Esophagus muscularis mucosa (tissue), 4 donors: ENCODE measurements at regions not wholly inside any gene's neighbourhood (a gene's known extent, or its start where the extent isn't known, plus 50 kb on each side); places are given as distances from the start of the nearest gene placed in this dataset.
A peak's percentile ranks its signal among the peaks of the same experiment; 100 is the strongest.

Experiments
- DNase-seq: peaks from one replicate; pipeline ENCODE4 v3.0.0-alpha.2; 2017; ENCODE audit errors: extremely low spot score
- H3K27ac ChIP-seq, 4 donors: fragments of 200-600 bp; sonication (generic); replicated peaks in 1 of 4; 1 replicate in 3 of 4; 2 replicates in 1 of 4; pipeline ENCODE4 v1.5.1; 2016 to 2019; ENCODE audit warnings: mild to moderate bottlenecking in 1 of 4
- H3K27me3 ChIP-seq, 4 donors: fragments of 200-600 bp; sonication (generic); one replicate each; pipeline versions ENCODE4 v1.5.1 to v1.6.0; 2016 to 2019
- H3K36me3 ChIP-seq, 4 donors: fragments of 200-600 bp; sonication (generic); one replicate each; pipeline ENCODE4 v1.5.1; 2016 to 2019
- H3K4me1 ChIP-seq, 4 donors: fragments of 200-600 bp; sonication (generic); one replicate each; pipeline ENCODE4 v1.5.1; 2016 to 2019
- H3K4me3 ChIP-seq, 4 donors: fragments of 200-600 bp; sonication (generic); 1 replicate in 2 of 4; 2 replicates in 2 of 4; pipeline ENCODE4 v1.5.1; 2016 to 2019; ENCODE audit warnings: mild to moderate bottlenecking in 4 of 4, moderate library complexity in 1 of 4
- H3K9me3 ChIP-seq, 4 donors: fragments of 200-600 bp; sonication (generic); 1 replicate in 3 of 4; 2 replicates in 1 of 4; pipeline ENCODE4 v1.5.1; 2016 to 2019
- EP300 ChIP-seq: sonication (generic); formaldehyde crosslinking; IDR thresholded peaks from one replicate; pipeline ENCODE4 v1.6.1; 2017; ENCODE audit warnings: antibody characterized with exemption
- POLR2A ChIP-seq: fragments of 450-650 bp; IDR thresholded peaks from one replicate; pipeline ENCODE4 v1.6.1; 2017; ENCODE audit warnings: antibody characterized with exemption, moderate library complexity, mild to moderate bottlenecking, low read depth
- POLR2AphosphoS5 ChIP-seq, 2 donors: sonication (generic); formaldehyde crosslinking; IDR thresholded peaks; one replicate each; pipeline ENCODE4 v1.6.1; 2017; ENCODE audit warnings: antibody characterized with exemption in 2 of 2
- WGBS: methylation state at CpG from one replicate; pipeline ENCODE4 v1.1.5; 2018; 5-methylcytosine and 5-hydroxymethylcytosine counted together
- intact Hi-C: fragments of 100-400 bp; cut with DNase I; formaldehyde crosslinking; loops from one replicate; pipeline ENCODE4 v1.15.1; 2023
- TF ChIP-seq, protein P1 (sequence below), 3 experiments: fragments of 200-600 bp in 2 of 3; fragments of 450-650 bp in 1 of 3; sonication (generic) in 2 of 3; IDR thresholded peaks; one replicate each; pipeline ENCODE4 v1.5.1; 2017 to 2019; ENCODE audit warnings: antibody characterized with exemption in 3 of 3, mild to moderate bottlenecking in 2 of 3, moderate library complexity in 1 of 3

DNA sequence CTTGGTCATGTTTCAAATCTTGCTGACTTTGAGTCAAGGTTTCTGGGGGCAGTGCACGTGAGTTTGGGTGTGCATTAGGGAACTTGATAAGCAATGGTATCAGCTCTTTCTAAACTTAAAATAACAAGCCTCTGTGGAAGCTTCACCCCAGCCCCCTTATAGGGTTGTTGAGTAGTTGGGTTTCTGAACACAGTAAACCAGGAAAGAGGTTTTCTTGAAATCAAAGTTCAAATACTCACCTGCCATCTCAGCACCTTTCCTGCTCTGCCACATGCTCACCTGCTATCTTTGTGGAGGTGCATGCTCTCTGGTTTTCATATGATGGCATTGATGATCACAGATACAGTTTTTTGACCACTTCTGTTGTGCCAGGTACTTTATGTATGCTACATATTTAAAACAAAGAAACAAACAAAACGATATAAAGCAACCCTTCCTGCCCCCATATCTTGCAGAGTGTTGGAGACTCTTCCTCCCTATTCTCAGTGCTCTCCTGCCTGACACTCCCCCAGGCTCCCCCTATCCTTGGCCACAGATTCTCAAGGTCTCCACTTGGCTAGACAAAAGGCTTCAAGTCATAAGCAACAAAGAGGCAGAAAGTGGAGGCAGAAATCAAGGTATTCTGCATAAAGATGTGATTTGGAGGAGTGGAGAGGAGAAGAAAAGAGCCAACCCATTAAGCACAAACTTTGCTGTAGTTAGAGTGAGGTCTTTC lies 360.6 kb downstream of the CYRIA start:
- no peaks in the 10 kb centered on the region for H3K9me3 ChIP-seq
- intact Hi-C loops: no loop called here

DNA sequence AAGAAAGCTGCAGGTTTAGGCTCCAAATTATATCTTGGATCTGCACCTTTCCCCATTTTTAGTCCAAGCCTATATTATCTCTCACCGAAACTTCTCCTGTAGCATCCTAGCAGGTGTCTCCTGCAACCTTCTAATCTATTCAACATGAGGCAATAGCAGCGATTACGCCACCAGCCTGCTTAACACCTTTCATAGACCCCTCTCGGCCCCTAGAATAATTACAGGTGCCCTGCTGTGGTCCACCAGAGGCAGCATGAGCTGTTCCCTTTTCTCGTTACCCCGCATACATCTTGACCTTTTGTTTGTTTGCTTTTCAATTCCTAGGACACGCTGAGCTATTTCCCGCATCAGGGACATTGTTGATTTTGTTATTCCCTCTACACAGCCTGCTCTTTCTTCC lies 361.9 kb downstream of the CYRIA start:
- no peaks in the 10 kb centered on the region for H3K9me3 ChIP-seq
- no peaks in the 10 kb centered on the region for H3K36me3 ChIP-seq
- no peak overlapping the region for H3K4me3 ChIP-seq
- TF ChIP-seq EP300 (no peak), POLR2A (no peak), POLR2AphosphoS5 (IDR thresholded peaks at IDR 0.05) (no peak)
- TF ChIP-seq, protein P1, sequence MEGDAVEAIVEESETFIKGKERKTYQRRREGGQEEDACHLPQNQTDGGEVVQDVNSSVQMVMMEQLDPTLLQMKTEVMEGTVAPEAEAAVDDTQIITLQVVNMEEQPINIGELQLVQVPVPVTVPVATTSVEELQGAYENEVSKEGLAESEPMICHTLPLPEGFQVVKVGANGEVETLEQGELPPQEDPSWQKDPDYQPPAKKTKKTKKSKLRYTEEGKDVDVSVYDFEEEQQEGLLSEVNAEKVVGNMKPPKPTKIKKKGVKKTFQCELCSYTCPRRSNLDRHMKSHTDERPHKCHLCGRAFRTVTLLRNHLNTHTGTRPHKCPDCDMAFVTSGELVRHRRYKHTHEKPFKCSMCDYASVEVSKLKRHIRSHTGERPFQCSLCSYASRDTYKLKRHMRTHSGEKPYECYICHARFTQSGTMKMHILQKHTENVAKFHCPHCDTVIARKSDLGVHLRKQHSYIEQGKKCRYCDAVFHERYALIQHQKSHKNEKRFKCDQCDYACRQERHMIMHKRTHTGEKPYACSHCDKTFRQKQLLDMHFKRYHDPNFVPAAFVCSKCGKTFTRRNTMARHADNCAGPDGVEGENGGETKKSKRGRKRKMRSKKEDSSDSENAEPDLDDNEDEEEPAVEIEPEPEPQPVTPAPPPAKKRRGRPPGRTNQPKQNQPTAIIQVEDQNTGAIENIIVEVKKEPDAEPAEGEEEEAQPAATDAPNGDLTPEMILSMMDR (IDR thresholded peaks at IDR 0.05): no peak
- no peaks in the 10 kb centered on the region for H3K4me1 ChIP-seq
- H3K27ac ChIP-seq: no peak overlapping the region
- intact Hi-C loops: no loop called here
- WGBS: 66% methylated on average over 8 of the region's 8 CpGs
- no peak for DNase-seq
- peaks cover 0 to 13% (median 0%) of the 10 kb centered on the region in 4 donors for H3K27me3 ChIP-seq

More for the DNA sequence above, 360.6 kb downstream of the CYRIA start:
- Histone ChIP-seq H3K27ac (no peak overlapping the region), H3K27me3 (peaks cover 0 to 13% (median 0%) of the 10 kb centered on the region in 4 donors), H3K4me1 (no peaks in the 10 kb centered on the region), H3K36me3 (no peaks in the 10 kb centered on the region), H3K4me3 (no peak overlapping the region)
- no peak for DNase-seq
- TF ChIP-seq POLR2AphosphoS5 (IDR thresholded peaks at IDR 0.05): no peak
- TF ChIP-seq, protein P1 (IDR thresholded peaks at IDR 0.05): no peak
- no peak for TF ChIP-seq POLR2A
- TF ChIP-seq EP300: no peak
- WGBS: 43% methylated on average over 2 of the region's 2 CpGs

DNA sequence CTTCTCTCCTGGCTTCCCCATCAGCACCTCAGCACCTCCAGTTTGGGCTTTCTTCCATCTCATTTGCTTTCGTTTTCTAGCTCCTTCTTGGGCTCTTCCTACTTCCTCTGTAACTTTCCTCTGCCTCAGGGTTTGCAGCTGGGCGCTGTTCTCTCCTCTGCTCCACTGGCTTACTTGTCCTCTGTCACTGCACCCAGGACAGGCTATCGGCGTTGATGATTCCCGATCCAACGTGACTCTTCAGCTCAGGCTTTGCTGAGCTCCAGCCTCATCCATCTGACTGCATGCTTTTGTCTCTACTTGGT lies 362.4 kb downstream of the CYRIA start:
- H3K9me3 ChIP-seq: no peaks in the 10 kb centered on the region
- TF ChIP-seq, protein P1 (IDR thresholded peaks at IDR 0.05): no peak
- TF ChIP-seq POLR2AphosphoS5 (IDR thresholded peaks at IDR 0.05) (no peak), EP300 (no peak), POLR2A (no peak)
- no peaks in the 10 kb centered on the region for H3K36me3 ChIP-seq
- peaks cover 0 to 13% (median 0%) of the 10 kb centered on the region in 4 donors for H3K27me3 ChIP-seq
- no peak for DNase-seq
- WGBS: 48% methylated on average over 6 of the region's 6 CpGs
- no peaks in the 10 kb centered on the region for H3K4me1 ChIP-seq
- intact Hi-C loops: no loop called here
- H3K27ac ChIP-seq: no peak overlapping the region
- H3K4me3 ChIP-seq: peak overlapping the region in 3 of 4 donors; percentile 7 to 22 (median 21)

DNA sequence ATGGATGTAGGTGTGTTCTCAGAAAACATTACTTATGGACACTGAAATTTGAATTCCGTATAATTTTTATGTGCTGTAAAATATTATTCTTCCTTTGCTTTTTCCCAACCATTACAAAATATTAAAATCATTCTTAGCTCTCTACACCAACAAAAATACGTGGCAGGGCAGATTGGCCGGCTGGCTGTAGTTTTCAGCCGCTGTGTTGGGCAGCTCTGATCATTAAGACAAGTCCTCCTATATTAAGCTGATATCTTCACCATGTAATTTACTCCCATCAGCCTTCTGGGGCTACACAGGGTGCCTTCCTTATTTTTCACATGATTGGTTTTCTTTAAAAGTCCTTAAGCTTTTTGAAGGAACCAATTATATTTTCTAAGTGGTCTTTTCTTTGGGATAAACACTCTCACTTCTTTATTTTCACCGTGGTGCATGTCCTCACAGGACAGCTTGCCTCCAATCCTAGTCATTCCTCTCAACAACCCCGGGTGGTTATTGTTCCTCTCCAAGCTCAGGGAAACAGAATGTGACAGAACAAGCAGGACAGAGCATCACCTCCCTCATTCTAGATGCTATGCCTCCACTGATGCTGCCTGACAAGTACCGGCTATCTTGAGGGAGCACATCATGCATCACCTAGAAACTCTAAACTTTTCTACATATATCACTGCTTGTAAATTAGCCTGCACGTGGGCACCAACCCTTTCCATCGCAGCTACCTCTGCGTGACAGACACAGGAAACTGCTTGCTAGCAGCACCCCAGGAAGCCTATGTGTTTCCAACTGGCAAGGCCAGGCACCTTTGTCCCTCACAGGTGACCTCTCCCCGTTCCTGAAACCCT lies 362.3 kb downstream of the MYCN start:
- TF ChIP-seq, protein P1 (IDR thresholded peaks at IDR 0.05): no peak
- TF ChIP-seq POLR2A (no peak), POLR2AphosphoS5 (IDR thresholded peaks at IDR 0.05) (no peak), EP300 (no peak)
- Histone ChIP-seq H3K27ac (no peak overlapping the region), H3K27me3 (peaks cover 0 to 13% (median 0%) of the 10 kb centered on the region in 4 donors), H3K9me3 (no peaks in the 10 kb centered on the region), H3K4me3 (peak overlapping the region in 3 of 4 donors; percentile 7 to 22 (median 21)), H3K36me3 (no peaks in the 10 kb centered on the region), H3K4me1 (no peaks in the 10 kb centered on the region)
- DNase-seq: no peak
- WGBS: 66% methylated on average over 11 of the region's 11 CpGs
- intact Hi-C loops: no loop called here
